GM19351 (cell line): ENCODE measurements at regions not wholly inside any gene's neighbourhood (a gene's known extent, or its start where the extent isn't known, plus 50 kb on each side); places are given as distances from the start of the nearest gene placed in this dataset.
"Not testable (repeated sequence)": the region's sequence is repeated elsewhere in the genome, so short reads cannot be mapped to it uniquely, and the experiment has no call there.

ENCODE experiments used
- ATAC-seq: cut with Tn5 transposase; IDR thresholded peaks from one replicate; pipeline ENCODE4 v1.9.1; 2021; ENCODE audit warnings: mild to moderate bottlenecking, moderate library complexity; ENCODE audit not compliant: unreplicated experiment

- not testable (repeated sequence) for ATAC-seq
Measured at GRCh38 chr13:48883786-48884185, 91.9 kb upstream of the FNDC3A start.

GRCh38 chr13:48885027-48885395 is 90.7 kb upstream of the FNDC3A start:
- no peak for ATAC-seq

GRCh38 chr13:48888613-48889012 is 87.1 kb upstream of the FNDC3A start:
- ATAC-seq, result no peak

- no peak for ATAC-seq
Measured at GRCh38 chr13:48890391-48890790, 85.3 kb upstream of the FNDC3A start.

GRCh38 chr13:48891586-48891985 is 84.1 kb upstream of the FNDC3A start:
- ATAC-seq, result no peak

GRCh38 chr13:48892053-48892687 is 83.5 kb upstream of the FNDC3A start:
- peak; percentile 97 for ATAC-seq

- no peak for ATAC-seq
Measured at GRCh38 chr13:48892688-48893075, 83.0 kb upstream of the FNDC3A start.

GRCh38 chr13:48896312-48896711 is 79.4 kb upstream of the FNDC3A start:
- ATAC-seq, result no peak

- ATAC-seq, result no peak
Measured at GRCh38 chr13:48901781-48902180, 73.9 kb upstream of the FNDC3A start.

- no peak for ATAC-seq
Measured at GRCh38 chr13:48902368-48902767, 73.3 kb upstream of the FNDC3A start.

GRCh38 chr13:48904668-48905290 is 70.9 kb upstream of the FNDC3A start:
- no peak for ATAC-seq

- no peak for ATAC-seq
Measured at GRCh38 chr13:48906200-48906599, 69.5 kb upstream of the FNDC3A start.

- no peak for ATAC-seq
Measured at GRCh38 chr13:48908381-48909055, 67.2 kb upstream of the FNDC3A start.

- no peak for ATAC-seq
Measured at GRCh38 chr13:48909056-48909389, 66.7 kb upstream of the FNDC3A start.

GRCh38 chr13:48910686-48911085 is 65.0 kb upstream of the FNDC3A start:
- no peak for ATAC-seq

GRCh38 chr13:48919751-48920150 is 56.0 kb upstream of the FNDC3A start:
- ATAC-seq, result no peak

- ATAC-seq, result no peak
Measured at GRCh38 chr13:48920730-48921129, 55.0 kb upstream of the FNDC3A start.

GRCh38 chr13:48923376-48923775 is 52.3 kb upstream of the FNDC3A start:
- ATAC-seq, result no peak

- no peak for ATAC-seq
Measured at GRCh38 chr13:48925001-48925400, 50.7 kb upstream of the FNDC3A start.
